Panc1 (cell line): ENCODE measurements at regions not wholly inside any gene's neighbourhood (a gene's known extent, or its start where the extent isn't known, plus 50 kb on each side); places are given as distances from the start of the nearest gene placed in this dataset.

Experiments used
- ATAC-seq: fragments of 200-7000 bp; cut with Tn5 transposase; 2 replicates; pipeline ENCODE4 v1.9.1; 2020; ENCODE audit warnings: mild to moderate bottlenecking, moderate library complexity
- BruUV-seq: library from RNA; stranded (reverse); fragments of 400-500 nt; replicated peaks from 2 replicates; lab custom pipeline; 2021; lab: Mats Ljungman, UMichigan
- CTCF ChIA-PET: fragments of 300-600 bp; sonication (Branson Sonifier 250); formaldehyde crosslinking; loops from one replicate; lab custom pipeline; 2022; ENCODE audit warnings: antibody characterized with exemption; lab: Charles Lee
- POLR2A ChIA-PET: fragments of 300-600 bp; sonication (Branson Sonifier 250); formaldehyde crosslinking; loops from one replicate; lab custom pipeline; 2022; ENCODE audit warnings: antibody characterized with exemption; lab: Charles Lee
- DNase-seq: peaks from one replicate; pipeline ENCODE4 v3.0.0-alpha.2; 2010; ENCODE audit warnings: low read depth, low spot score
- H3K27ac ChIP-seq: 2 replicates; pipeline ENCODE4 v1.5.1; 2011; ENCODE audit warnings: mild to moderate bottlenecking, low read length, inconsistent platforms
- H3K27me3 ChIP-seq: fragments of 200-500 bp; sonication (Bioruptor generic); 2 replicates; pipeline ENCODE4 v1.6.0; 2014; ENCODE audit warnings: low read length, inconsistent platforms; ENCODE audit not compliant: control insufficient read depth, insufficient read depth
- H3K36me3 ChIP-seq: fragments of 200-500 bp; sonication (Bioruptor generic); 2 replicates; pipeline ENCODE4 v1.5.1; 2014; ENCODE audit warnings: inconsistent platforms, mild to moderate bottlenecking, low read length, moderate library complexity; ENCODE audit not compliant: control insufficient read depth, insufficient read depth
- H3K4me1 ChIP-seq: 2 replicates; pipeline ENCODE4 v1.5.1; 2011; ENCODE audit warnings: inconsistent platforms, mild to moderate bottlenecking, low read length, moderate library complexity; ENCODE audit not compliant: control insufficient read depth, insufficient read depth
- H3K4me3 ChIP-seq, 2 experiments: 2 replicates each; pipeline ENCODE4 v1.5.1; 2011 to 2012; ENCODE audit warnings: low read depth in 2 of 2, low read length in 2 of 2, mild to moderate bottlenecking in 2 of 2, inconsistent platforms in 1 of 2, moderate library complexity in 1 of 2
- H3K9me3 ChIP-seq: fragments of 200-500 bp; sonication (Bioruptor generic); 2 replicates; pipeline ENCODE4 v1.5.1; 2014; ENCODE audit warnings: low read depth, mild to moderate bottlenecking, inconsistent platforms, low read length, moderate library complexity; ENCODE audit not compliant: control insufficient read depth, insufficient read depth
- POLR2AphosphoS5 ChIP-seq: IDR thresholded peaks from 2 replicates; pipeline ENCODE4 v1.6.1; 2012; ENCODE audit warnings: mild to moderate bottlenecking, low read depth, low read length, moderate library complexity
- SIN3A ChIP-seq: IDR thresholded peaks from 2 replicates; pipeline ENCODE4 v1.6.1; 2012; ENCODE audit warnings: low read depth, mild to moderate bottlenecking, low read length, moderate library complexity, borderline replicate concordance; ENCODE audit not compliant: insufficient read depth
- TCF7L2 ChIP-seq: IDR thresholded peaks from 2 replicates; pipeline ENCODE4 v1.6.1; 2011; ENCODE audit warnings: mild to moderate bottlenecking, low read depth, low read length, inconsistent platforms
- in situ Hi-C: cut with HindIII; loops from 2 replicates; pipeline ENCODE4 v1.10.0; 2016; ENCODE audit warnings: low sequenced_read_pairs, low pct_unique_long_range_greater_than_20kb
- intact Hi-C: fragments of 100-400 bp; cut with micrococcal nuclease; formaldehyde crosslinking; loops from one replicate; pipeline ENCODE4 v1.10.0; 2022; ENCODE audit not compliant: unreplicated experiment
- TF ChIP-seq, protein P1 (sequence below): fragments of 450-650 bp; IDR thresholded peaks from 2 replicates; pipeline ENCODE4 v1.5.1; 2017; ENCODE audit warnings: mild to moderate bottlenecking
- TF ChIP-seq, protein P2 (sequence below), 2 experiments: IDR thresholded peaks; 2 replicates each; pipeline ENCODE4 v1.6.1; 2011 to 2012; ENCODE audit warnings: low read depth in 2 of 2, control low read depth in 1 of 2, low read length in 1 of 2, mild to moderate bottlenecking in 1 of 2, moderate library complexity in 1 of 2; ENCODE audit not compliant: insufficient read depth in 1 of 2

DNA sequence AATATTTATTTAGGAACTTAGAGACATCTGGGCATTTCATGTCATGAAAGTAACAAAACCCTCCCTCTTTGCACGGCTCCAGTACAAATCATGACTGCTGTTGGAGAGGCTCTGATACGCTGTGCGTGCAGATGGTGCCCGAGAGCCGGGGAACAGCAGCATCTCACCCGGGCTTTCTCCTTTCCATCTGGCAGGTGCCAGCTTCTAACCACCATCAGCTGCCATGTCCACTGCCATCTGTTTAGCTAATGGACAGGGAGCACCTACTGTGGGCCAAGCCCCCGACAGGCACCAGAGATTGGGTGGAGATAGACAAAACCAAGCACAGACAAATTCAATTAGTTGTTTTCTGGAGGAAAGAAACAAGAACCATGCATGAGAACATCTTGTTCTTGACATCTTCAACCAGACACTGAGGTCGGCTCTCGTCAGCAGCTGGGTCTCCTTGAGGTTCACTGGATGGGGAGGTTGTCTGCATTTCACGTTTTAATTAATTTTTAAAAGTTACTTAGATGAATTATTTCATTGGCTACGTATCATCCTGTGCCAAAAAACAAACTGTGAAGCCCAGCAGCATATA, 323.7 kb downstream of the THBS2 start:
- ATAC-seq, result no peak
- TF ChIP-seq, protein P1, sequence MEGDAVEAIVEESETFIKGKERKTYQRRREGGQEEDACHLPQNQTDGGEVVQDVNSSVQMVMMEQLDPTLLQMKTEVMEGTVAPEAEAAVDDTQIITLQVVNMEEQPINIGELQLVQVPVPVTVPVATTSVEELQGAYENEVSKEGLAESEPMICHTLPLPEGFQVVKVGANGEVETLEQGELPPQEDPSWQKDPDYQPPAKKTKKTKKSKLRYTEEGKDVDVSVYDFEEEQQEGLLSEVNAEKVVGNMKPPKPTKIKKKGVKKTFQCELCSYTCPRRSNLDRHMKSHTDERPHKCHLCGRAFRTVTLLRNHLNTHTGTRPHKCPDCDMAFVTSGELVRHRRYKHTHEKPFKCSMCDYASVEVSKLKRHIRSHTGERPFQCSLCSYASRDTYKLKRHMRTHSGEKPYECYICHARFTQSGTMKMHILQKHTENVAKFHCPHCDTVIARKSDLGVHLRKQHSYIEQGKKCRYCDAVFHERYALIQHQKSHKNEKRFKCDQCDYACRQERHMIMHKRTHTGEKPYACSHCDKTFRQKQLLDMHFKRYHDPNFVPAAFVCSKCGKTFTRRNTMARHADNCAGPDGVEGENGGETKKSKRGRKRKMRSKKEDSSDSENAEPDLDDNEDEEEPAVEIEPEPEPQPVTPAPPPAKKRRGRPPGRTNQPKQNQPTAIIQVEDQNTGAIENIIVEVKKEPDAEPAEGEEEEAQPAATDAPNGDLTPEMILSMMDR, result no peak
- no peak for TF ChIP-seq SIN3A
- no peak for TF ChIP-seq POLR2AphosphoS5
- TF ChIP-seq TCF7L2, result no peak
- TF ChIP-seq, protein P2, sequence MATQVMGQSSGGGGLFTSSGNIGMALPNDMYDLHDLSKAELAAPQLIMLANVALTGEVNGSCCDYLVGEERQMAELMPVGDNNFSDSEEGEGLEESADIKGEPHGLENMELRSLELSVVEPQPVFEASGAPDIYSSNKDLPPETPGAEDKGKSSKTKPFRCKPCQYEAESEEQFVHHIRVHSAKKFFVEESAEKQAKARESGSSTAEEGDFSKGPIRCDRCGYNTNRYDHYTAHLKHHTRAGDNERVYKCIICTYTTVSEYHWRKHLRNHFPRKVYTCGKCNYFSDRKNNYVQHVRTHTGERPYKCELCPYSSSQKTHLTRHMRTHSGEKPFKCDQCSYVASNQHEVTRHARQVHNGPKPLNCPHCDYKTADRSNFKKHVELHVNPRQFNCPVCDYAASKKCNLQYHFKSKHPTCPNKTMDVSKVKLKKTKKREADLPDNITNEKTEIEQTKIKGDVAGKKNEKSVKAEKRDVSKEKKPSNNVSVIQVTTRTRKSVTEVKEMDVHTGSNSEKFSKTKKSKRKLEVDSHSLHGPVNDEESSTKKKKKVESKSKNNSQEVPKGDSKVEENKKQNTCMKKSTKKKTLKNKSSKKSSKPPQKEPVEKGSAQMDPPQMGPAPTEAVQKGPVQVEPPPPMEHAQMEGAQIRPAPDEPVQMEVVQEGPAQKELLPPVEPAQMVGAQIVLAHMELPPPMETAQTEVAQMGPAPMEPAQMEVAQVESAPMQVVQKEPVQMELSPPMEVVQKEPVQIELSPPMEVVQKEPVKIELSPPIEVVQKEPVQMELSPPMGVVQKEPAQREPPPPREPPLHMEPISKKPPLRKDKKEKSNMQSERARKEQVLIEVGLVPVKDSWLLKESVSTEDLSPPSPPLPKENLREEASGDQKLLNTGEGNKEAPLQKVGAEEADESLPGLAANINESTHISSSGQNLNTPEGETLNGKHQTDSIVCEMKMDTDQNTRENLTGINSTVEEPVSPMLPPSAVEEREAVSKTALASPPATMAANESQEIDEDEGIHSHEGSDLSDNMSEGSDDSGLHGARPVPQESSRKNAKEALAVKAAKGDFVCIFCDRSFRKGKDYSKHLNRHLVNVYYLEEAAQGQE (IDR thresholded peaks at IDR 0.05; ENCODE audit: insufficient read depth in 1 of 2, low read depth in 2 of 2, low read length in 1 of 2), result no peak
- Histone ChIP-seq H3K27me3 (no peaks in the 10 kb centered on the region), H3K9me3 (peaks cover 10% of the 10 kb centered on the region; the same call in 1 of the 2 replicates), H3K4me1 (no peaks in the 10 kb centered on the region), H3K4me3 (no peak overlapping the region), H3K27ac (no peak overlapping the region), H3K36me3 (no peaks in the 10 kb centered on the region)
- BruUV-seq, result no TSS peak
- in situ Hi-C loops, result no loop called here
- intact Hi-C loops, result no loop called here
- no peak for DNase-seq
- CTCF ChIA-PET, result no interaction called here
- POLR2A ChIA-PET, result no interaction called here

DNA sequence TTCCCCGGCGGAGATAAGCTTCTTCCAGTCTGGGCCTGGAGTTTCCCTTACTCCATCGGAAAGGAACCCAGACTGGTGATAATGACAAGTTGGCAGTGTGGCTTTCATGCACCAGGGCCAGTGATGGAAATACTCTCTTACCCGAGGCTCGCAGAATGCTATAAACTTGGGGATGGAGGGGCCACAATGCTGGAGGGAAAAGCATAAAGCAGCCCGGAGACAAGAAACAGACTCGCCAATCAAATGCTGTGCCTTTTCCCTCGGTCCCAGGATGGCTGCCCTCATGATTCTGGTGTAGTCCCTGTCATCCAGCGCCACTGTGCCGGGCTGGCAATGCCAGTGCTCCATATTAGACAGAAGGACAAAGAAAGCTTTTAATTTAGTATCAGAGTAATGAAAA, 325.6 kb downstream of the THBS2 start:
- Histone ChIP-seq H3K4me3 (no peak overlapping the region), H3K27ac (no peak overlapping the region), H3K27me3 (no peaks in the 10 kb centered on the region), H3K36me3 (no peaks in the 10 kb centered on the region), H3K9me3 (peaks cover 10% of the 10 kb centered on the region; the same call in 1 of the 2 replicates), H3K4me1 (no peaks in the 10 kb centered on the region)
- intact Hi-C loops (no loop called here), in situ Hi-C loops (no loop called here)
- BruUV-seq, result no TSS peak
- ChIA-PET POLR2A (no interaction called here), CTCF (no interaction called here)
- no peak for DNase-seq
- TF ChIP-seq, protein P1, result no peak
- no peak for TF ChIP-seq SIN3A
- TF ChIP-seq POLR2AphosphoS5, result no peak
- TF ChIP-seq, protein P2 (IDR thresholded peaks at IDR 0.05; ENCODE audit: insufficient read depth in 1 of 2, low read depth in 2 of 2, low read length in 1 of 2), result no peak
- no peak for TF ChIP-seq TCF7L2
- no peak for ATAC-seq
